Gastrocnemius medialis (tissue), 4 donors: ENCODE measurements at regions not wholly inside any gene's neighbourhood (a gene's known extent, or its start where the extent isn't known, plus 50 kb on each side); places are given as distances from the start of the nearest gene placed in this dataset.

Experiments used
- POLR2A ChIP-seq, 2 donors: fragments of 450-650 bp; IDR thresholded peaks; one replicate each; pipeline ENCODE4 v1.6.1; 2017; ENCODE audit warnings: antibody characterized with exemption in 2 of 2, mild to moderate bottlenecking in 2 of 2, moderate library complexity in 2 of 2
- TF ChIP-seq, protein P1 (sequence below), 5 experiments: fragments of 450-650 bp in 3 of 5; fragments of 200-600 bp in 2 of 5; sonication (generic) in 2 of 5; IDR thresholded peaks in 4 of 5; conservative IDR thresholded peaks in 1 of 5; 1 replicate in 4 of 5; 2 replicates in 1 of 5; pipeline ENCODE4 v1.5.1; 2016 to 2019; ENCODE audit warnings: antibody characterized with exemption in 5 of 5, mild to moderate bottlenecking in 3 of 5, moderate library complexity in 3 of 5

DNA sequence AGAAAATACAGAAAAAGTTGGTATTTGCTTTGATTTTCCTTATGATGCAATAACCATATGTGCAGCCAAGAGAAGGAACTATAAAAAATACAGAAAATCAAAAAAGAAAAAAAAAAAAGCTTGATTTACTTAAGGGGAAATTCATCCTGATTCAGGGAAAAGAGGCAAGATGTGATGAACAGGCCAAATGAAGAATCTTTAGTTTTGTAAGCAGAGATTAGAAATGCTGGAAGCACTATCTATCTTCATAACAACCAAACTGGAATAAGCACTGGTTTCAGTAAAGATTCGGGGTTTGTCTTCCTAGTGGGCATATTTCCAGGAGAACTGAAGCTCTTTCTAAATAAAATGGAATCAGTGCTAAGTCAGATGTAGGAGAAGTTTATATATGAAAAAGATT is 82.9 kb upstream of the KCNIP4 start:
- no peak for TF ChIP-seq POLR2A (IDR thresholded peaks at IDR 0.05)
- TF ChIP-seq, protein P1, sequence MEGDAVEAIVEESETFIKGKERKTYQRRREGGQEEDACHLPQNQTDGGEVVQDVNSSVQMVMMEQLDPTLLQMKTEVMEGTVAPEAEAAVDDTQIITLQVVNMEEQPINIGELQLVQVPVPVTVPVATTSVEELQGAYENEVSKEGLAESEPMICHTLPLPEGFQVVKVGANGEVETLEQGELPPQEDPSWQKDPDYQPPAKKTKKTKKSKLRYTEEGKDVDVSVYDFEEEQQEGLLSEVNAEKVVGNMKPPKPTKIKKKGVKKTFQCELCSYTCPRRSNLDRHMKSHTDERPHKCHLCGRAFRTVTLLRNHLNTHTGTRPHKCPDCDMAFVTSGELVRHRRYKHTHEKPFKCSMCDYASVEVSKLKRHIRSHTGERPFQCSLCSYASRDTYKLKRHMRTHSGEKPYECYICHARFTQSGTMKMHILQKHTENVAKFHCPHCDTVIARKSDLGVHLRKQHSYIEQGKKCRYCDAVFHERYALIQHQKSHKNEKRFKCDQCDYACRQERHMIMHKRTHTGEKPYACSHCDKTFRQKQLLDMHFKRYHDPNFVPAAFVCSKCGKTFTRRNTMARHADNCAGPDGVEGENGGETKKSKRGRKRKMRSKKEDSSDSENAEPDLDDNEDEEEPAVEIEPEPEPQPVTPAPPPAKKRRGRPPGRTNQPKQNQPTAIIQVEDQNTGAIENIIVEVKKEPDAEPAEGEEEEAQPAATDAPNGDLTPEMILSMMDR (IDR thresholded peaks at IDR 0.05 in 4 of 5, conservative IDR thresholded peaks at IDR 0.05 in 1 of 5) = no peak
